SK-N-SH treated with all-trans-retinoic acid at 6 μM for 48 hours (cell line): ENCODE measurements at regions not wholly inside any gene's neighbourhood (a gene's known extent, or its start where the extent isn't known, plus 50 kb on each side); places are given as distances from the start of the nearest gene placed in this dataset.

Experiments
- ATAC-seq: fragments of 200-7000 bp; cut with Tn5 transposase; 3 replicates; pipeline ENCODE4 v1.9.1; 2020; ENCODE audit warnings: mild to moderate bottlenecking, moderate library complexity
- BACH2 ChIP-seq: fragments of 250-450 bp; sonication (Bioruptor Pico); IDR thresholded peaks from 2 replicates; pipeline ENCODE4 v1.9.0; 2021; ENCODE audit warnings: mild to moderate bottlenecking, borderline replicate concordance
- CREB5 ChIP-seq: fragments of 250-450 bp; sonication (Bioruptor Pico); IDR thresholded peaks from 2 replicates; pipeline ENCODE4 v1.5.1; 2020; ENCODE audit warnings: low read depth, mild to moderate bottlenecking, moderate library complexity
- CSDC2 ChIP-seq: fragments of 250-450 bp; sonication (Bioruptor Pico); IDR thresholded peaks from 2 replicates; pipeline ENCODE4 v1.5.0; 2020; ENCODE audit warnings: mild to moderate bottlenecking, moderate library complexity
- CSRNP3 ChIP-seq: fragments of 250-450 bp; sonication (Bioruptor Pico); IDR thresholded peaks from 2 replicates; pipeline ENCODE4 v1.5.1; 2021; ENCODE audit warnings: mild to moderate bottlenecking, moderate library complexity
- ESRRG ChIP-seq: fragments of 250-450 bp; sonication (Bioruptor Pico); IDR thresholded peaks from 2 replicates; pipeline ENCODE4 v1.6.1; 2021; ENCODE audit warnings: mild to moderate bottlenecking
- GLIS3 ChIP-seq: fragments of 250-450 bp; sonication (Bioruptor Pico); IDR thresholded peaks from 2 replicates; pipeline ENCODE4 v1.5.0; 2020; ENCODE audit warnings: mild to moderate bottlenecking, moderate library complexity
- OSR1 ChIP-seq: fragments of 250-450 bp; sonication (Bioruptor Pico); IDR thresholded peaks from 2 replicates; pipeline ENCODE4 v1.8.0; 2022; ENCODE audit warnings: moderate library complexity, mild to moderate bottlenecking, inconsistent platforms
- PATZ1 ChIP-seq: fragments of 250-450 bp; sonication (Bioruptor Pico); IDR thresholded peaks from 2 replicates; pipeline ENCODE4 v1.8.0; 2020; ENCODE audit warnings: mild to moderate bottlenecking, moderate library complexity, borderline replicate concordance
- POU6F1 ChIP-seq: fragments of 250-450 bp; sonication (Bioruptor Pico); IDR thresholded peaks from 2 replicates; pipeline ENCODE4 v1.8.0; 2021; ENCODE audit warnings: low read depth, mild to moderate bottlenecking, moderate library complexity, borderline replicate concordance
- RARB ChIP-seq: fragments of 250-450 bp; sonication (Bioruptor Pico); IDR thresholded peaks from 2 replicates; pipeline ENCODE4 v1.8.0; 2021; ENCODE audit warnings: mild to moderate bottlenecking, moderate library complexity
- SNAI2 ChIP-seq: fragments of 250-450 bp; sonication (Bioruptor Pico); IDR thresholded peaks from 2 replicates; pipeline ENCODE4 v1.5.0; 2020; ENCODE audit warnings: mild to moderate bottlenecking, moderate library complexity
- TCF4 ChIP-seq: fragments of 250-450 bp; sonication (Bioruptor Pico); IDR thresholded peaks from 2 replicates; pipeline ENCODE4 v1.8.0; 2021; ENCODE audit warnings: mild to moderate bottlenecking, moderate library complexity, borderline replicate concordance
- TOX ChIP-seq: fragments of 250-450 bp; sonication (Bioruptor Pico); IDR thresholded peaks from 2 replicates; pipeline ENCODE4 v1.8.0; 2021; ENCODE audit warnings: mild to moderate bottlenecking, moderate library complexity, borderline replicate concordance
- TSHZ2 ChIP-seq: fragments of 250-450 bp; sonication (Bioruptor Pico); IDR thresholded peaks from 2 replicates; pipeline ENCODE4 v1.5.0; 2020; ENCODE audit warnings: mild to moderate bottlenecking, moderate library complexity
- ZC3H10 ChIP-seq: fragments of 250-450 bp; sonication (Bioruptor Pico); IDR thresholded peaks from 2 replicates; pipeline ENCODE4 v1.5.1; 2021; ENCODE audit warnings: mild to moderate bottlenecking, moderate library complexity
- ZFP3 ChIP-seq: fragments of 250-450 bp; sonication (Bioruptor Pico); IDR thresholded peaks from 2 replicates; pipeline ENCODE4 v1.5.0; 2020; ENCODE audit warnings: mild to moderate bottlenecking, moderate library complexity
- ZFP30 ChIP-seq: fragments of 450-650 bp; formaldehyde crosslinking; IDR thresholded peaks from 2 replicates; pipeline ENCODE4 v1.5.0; 2022; ENCODE audit warnings: mild to moderate bottlenecking, moderate library complexity
- ZNF565 ChIP-seq: fragments of 450-650 bp; formaldehyde crosslinking; conservative IDR thresholded peaks from 2 replicates; pipeline ENCODE4 v1.5.0; 2020; ENCODE audit warnings: low read depth, mild to moderate bottlenecking, moderate library complexity
- ZNF70 ChIP-seq: fragments of 450-650 bp; formaldehyde crosslinking; IDR thresholded peaks from 2 replicates; pipeline ENCODE4 v1.5.0; 2020; ENCODE audit warnings: mild to moderate bottlenecking, moderate library complexity
- ZNF8 ChIP-seq: fragments of 450-650 bp; formaldehyde crosslinking; IDR thresholded peaks from 2 replicates; pipeline ENCODE4 v1.5.0; 2020; ENCODE audit warnings: mild to moderate bottlenecking, moderate library complexity

- TF ChIP-seq RARB (CRISPR knock-in tag) = no peak
- peak; percentile 100 for TF ChIP-seq ZFP3
- TF ChIP-seq, all 23 proteins: peak for 1
- peak; percentile 65 for ATAC-seq
Observed at GRCh38 chr17:31674717-31675349, 184.2 kb downstream of the COPRS start.

- TF ChIP-seq POU6F1 (CRISPR knock-in tag) = no peak
- no peak for TF ChIP-seq GLIS3
- 0 out of 2 replicates have a peak, but pooled peaks have one; percentile 58 for TF ChIP-seq ZNF8 (CRISPR knock-in tag)
- ATAC-seq = peak; percentile 86
Observed at GRCh38 chr17:31674305-31674704, 184.7 kb downstream of the COPRS start.

- ATAC-seq = no peak
- TF ChIP-seq CSRNP3 (CRISPR knock-in tag) = no peak
- TF ChIP-seq ZFP3 = no peak
- no peak for TF ChIP-seq PATZ1
- no peak for TF ChIP-seq ZNF8 (CRISPR knock-in tag)
- no peak for TF ChIP-seq CREB5
- TF ChIP-seq SNAI2 (CRISPR knock-in tag) = no peak
- TF ChIP-seq OSR1 (CRISPR knock-in tag) = no peak
- TF ChIP-seq BACH2 (CRISPR knock-in tag) = no peak
Observed at GRCh38 chr17:31673076-31673475, 186.0 kb downstream of the COPRS start.

- TF ChIP-seq POU6F1 (CRISPR knock-in tag) (no peak), CSDC2 (CRISPR knock-in tag) (no peak), ZNF70 (CRISPR knock-in tag) (no peak), ZC3H10 (CRISPR knock-in tag) (no peak), TCF4 (CRISPR knock-in tag) (no peak), PATZ1 (no peak), BACH2 (CRISPR knock-in tag) (no peak), CREB5 (no peak), RARB (CRISPR knock-in tag) (no peak), TSHZ2 (no peak), ESRRG (no peak), SNAI2 (CRISPR knock-in tag) (no peak), ZNF8 (CRISPR knock-in tag) (no peak), ZFP30 (CRISPR knock-in tag) (no peak), TOX (CRISPR knock-in tag) (no peak), ZNF565 (CRISPR knock-in tag) (no peak)
- ATAC-seq = peak; percentile 79
Observed at GRCh38 chr17:31672161-31672819, 186.8 kb downstream of the COPRS start.
